GM21526 (cell line): ENCODE measurements at regions not wholly inside any gene's neighbourhood (a gene's known extent, or its start where the extent isn't known, plus 50 kb on each side); places are given as distances from the start of the nearest gene placed in this dataset.
"Not testable (repeated sequence)": the region's sequence is repeated elsewhere in the genome, so short reads cannot be mapped to it uniquely, and the experiment has no call there.

ENCODE experiments used
- ATAC-seq: cut with Tn5 transposase; IDR thresholded peaks from one replicate; pipeline ENCODE4 v1.9.1; 2021; ENCODE audit warnings: moderate library complexity; ENCODE audit not compliant: unreplicated experiment, low FRiP score

- ATAC-seq: no peak
These were observed 239.6 kb downstream of the ANKRD60 start for GRCh38 chr20:57988828-57989227.

- ATAC-seq: no peak
These were observed 240.0 kb downstream of the ANKRD60 start for GRCh38 chr20:57988422-57988821.

GRCh38 chr20:57987659-57988058, 240.8 kb downstream of the ANKRD60 start:
- no peak for ATAC-seq

GRCh38 chr20:57986666-57987065, 241.8 kb downstream of the ANKRD60 start:
- ATAC-seq: no peak

GRCh38 chr20:57985278-57985677, 243.2 kb downstream of the ANKRD60 start:
- ATAC-seq: no peak

GRCh38 chr20:57983082-57983481, 245.4 kb downstream of the ANKRD60 start:
- ATAC-seq: no peak

- no peak for ATAC-seq
These were observed 247.9 kb downstream of the ANKRD60 start for GRCh38 chr20:57980506-57980905.

GRCh38 chr20:57977569-57977968, 250.9 kb downstream of the ANKRD60 start:
- no peak for ATAC-seq

- ATAC-seq: no peak
These were observed 251.3 kb downstream of the ANKRD60 start for GRCh38 chr20:57977141-57977540.

GRCh38 chr20:57974863-57975262, 253.6 kb downstream of the ANKRD60 start:
- ATAC-seq: no peak

- no peak for ATAC-seq
These were observed 254.6 kb downstream of the ANKRD60 start for GRCh38 chr20:57973886-57974285.

GRCh38 chr20:57971583-57971982, 256.9 kb downstream of the ANKRD60 start:
- ATAC-seq: not testable (repeated sequence)

- ATAC-seq: no peak
These were observed 257.6 kb downstream of the ANKRD60 start for GRCh38 chr20:57970856-57971255.

GRCh38 chr20:57970116-57970515, 258.3 kb downstream of the ANKRD60 start:
- ATAC-seq: no peak

GRCh38 chr20:57968120-57968519, 258.3 kb upstream of the PMEPA1 start:
- no peak for ATAC-seq

GRCh38 chr20:57967364-57967763, 257.5 kb upstream of the PMEPA1 start:
- no peak for ATAC-seq

- ATAC-seq: no peak
These were observed 256.8 kb upstream of the PMEPA1 start for GRCh38 chr20:57966620-57967019.

GRCh38 chr20:57965441-57965840, 255.6 kb upstream of the PMEPA1 start:
- no peak for ATAC-seq

- no peak for ATAC-seq
These were observed 254.4 kb upstream of the PMEPA1 start for GRCh38 chr20:57964011-57964862.

GRCh38 chr20:57960803-57961575, 251.2 kb upstream of the PMEPA1 start:
- no peak for ATAC-seq

- no peak for ATAC-seq
These were observed 249.8 kb upstream of the PMEPA1 start for GRCh38 chr20:57959589-57959988.

- no peak for ATAC-seq
These were observed 249.2 kb upstream of the PMEPA1 start for GRCh38 chr20:57959018-57959417.
